ENCODE measurements at regions not wholly inside any gene's neighbourhood (a gene's known extent, or its start where the extent isn't known, plus 50 kb on each side); places are given as distances from the start of the nearest gene placed in this dataset.

GRCh38 chr1:166507347-166507746, 331.9 kb upstream of the POGK start:
- Histone ChIP-seq H3K4me1 (replicated peaks; ENCODE audit: insufficient read depth) (no peaks in the 10 kb centered on the region), H3K27ac (no peak overlapping the region), H3K9me3 (ENCODE audit: insufficient read depth, low read depth) (no peaks in the 10 kb centered on the region), H3K4me3 (no peak overlapping the region), H2AFZ (no peak overlapping the region), H3K4me2 (no peak overlapping the region), H3K9me2 (ENCODE audit: insufficient read depth) (no peaks in the 10 kb centered on the region), H4K20me1 (ENCODE audit: insufficient read depth) (no peaks in the 10 kb centered on the region), H3K36me3 (ENCODE audit: low read depth) (no peaks in the 10 kb centered on the region), H3F3A (ENCODE audit: insufficient read depth, low read depth) (no peaks in the 10 kb centered on the region), H3K27me3 (ENCODE audit: insufficient read depth, low read depth) (no peaks in the 10 kb centered on the region), H3K79me2 (ENCODE audit: low read depth) (no peaks in the 10 kb centered on the region)
- TF ChIP-seq, protein P1, sequence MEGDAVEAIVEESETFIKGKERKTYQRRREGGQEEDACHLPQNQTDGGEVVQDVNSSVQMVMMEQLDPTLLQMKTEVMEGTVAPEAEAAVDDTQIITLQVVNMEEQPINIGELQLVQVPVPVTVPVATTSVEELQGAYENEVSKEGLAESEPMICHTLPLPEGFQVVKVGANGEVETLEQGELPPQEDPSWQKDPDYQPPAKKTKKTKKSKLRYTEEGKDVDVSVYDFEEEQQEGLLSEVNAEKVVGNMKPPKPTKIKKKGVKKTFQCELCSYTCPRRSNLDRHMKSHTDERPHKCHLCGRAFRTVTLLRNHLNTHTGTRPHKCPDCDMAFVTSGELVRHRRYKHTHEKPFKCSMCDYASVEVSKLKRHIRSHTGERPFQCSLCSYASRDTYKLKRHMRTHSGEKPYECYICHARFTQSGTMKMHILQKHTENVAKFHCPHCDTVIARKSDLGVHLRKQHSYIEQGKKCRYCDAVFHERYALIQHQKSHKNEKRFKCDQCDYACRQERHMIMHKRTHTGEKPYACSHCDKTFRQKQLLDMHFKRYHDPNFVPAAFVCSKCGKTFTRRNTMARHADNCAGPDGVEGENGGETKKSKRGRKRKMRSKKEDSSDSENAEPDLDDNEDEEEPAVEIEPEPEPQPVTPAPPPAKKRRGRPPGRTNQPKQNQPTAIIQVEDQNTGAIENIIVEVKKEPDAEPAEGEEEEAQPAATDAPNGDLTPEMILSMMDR (conservative IDR thresholded peaks at IDR 0.05): no peak
- TF ChIP-seq EZH2 (IDR thresholded peaks at IDR 0.05; ENCODE audit: low read depth): no peak
- DNase-seq: no peak
- intact Hi-C loops (cut with micrococcal nuclease; ENCODE audit: unreplicated experiment): no loop called here
- ChIA-PET CTCF (no interaction called here), POLR2A (ENCODE audit: unreplicated experiment) (no interaction called here)
- BruUV-seq (replicated peaks): no TSS peak

DNA sequence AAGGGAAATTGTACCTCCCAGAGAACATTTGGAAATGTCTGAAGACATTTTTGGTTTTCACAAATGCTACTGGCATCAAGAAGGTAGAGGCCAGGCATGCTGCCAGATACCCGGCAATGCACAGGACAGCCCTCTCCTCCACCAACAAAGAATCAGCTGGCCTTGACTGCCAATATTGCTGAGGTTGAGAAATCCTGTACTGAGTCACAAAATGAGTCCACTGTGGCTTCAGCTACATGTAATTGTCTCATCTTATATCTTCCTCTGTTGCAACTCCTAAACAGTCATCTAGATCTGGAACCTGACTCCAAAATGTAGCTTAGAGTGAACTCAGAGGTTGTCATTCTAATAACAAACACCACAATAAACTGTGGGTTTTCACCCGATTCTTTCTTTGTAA, 327.5 kb upstream of the POGK start:
- H4K20me1 ChIP-seq (ENCODE audit: insufficient read depth): no peaks in the 10 kb centered on the region
- BruUV-seq (replicated peaks): no TSS peak
- intact Hi-C loops (cut with micrococcal nuclease; ENCODE audit: unreplicated experiment): no loop called here
- H3K27ac ChIP-seq: no peak overlapping the region
- H3K9me2 ChIP-seq (ENCODE audit: insufficient read depth): no peaks in the 10 kb centered on the region
- ChIA-PET POLR2A (ENCODE audit: unreplicated experiment) (no interaction called here), CTCF (no interaction called here)
- no peak overlapping the region for H2AFZ ChIP-seq
- no peaks in the 10 kb centered on the region for H3K4me1 ChIP-seq (replicated peaks; ENCODE audit: insufficient read depth)
- H3K4me3 ChIP-seq: no peak overlapping the region
- H3K79me2 ChIP-seq (ENCODE audit: low read depth): no peaks in the 10 kb centered on the region
- H3K36me3 ChIP-seq (ENCODE audit: low read depth): no peaks in the 10 kb centered on the region
- H3K4me2 ChIP-seq: no peak overlapping the region
- H3K9me3 ChIP-seq (ENCODE audit: insufficient read depth, low read depth): no peaks in the 10 kb centered on the region
- TF ChIP-seq, protein P1 (conservative IDR thresholded peaks at IDR 0.05): no peak
- no peak for TF ChIP-seq EZH2 (IDR thresholded peaks at IDR 0.05; ENCODE audit: low read depth)
- no peak for DNase-seq
- no peaks in the 10 kb centered on the region for H3K27me3 ChIP-seq (ENCODE audit: insufficient read depth, low read depth)
- no peaks in the 10 kb centered on the region for H3F3A ChIP-seq (ENCODE audit: insufficient read depth, low read depth)

- Histone ChIP-seq H3K27me3 (ENCODE audit: insufficient read depth, low read depth) (no peaks in the 10 kb centered on the region), H3K9me2 (ENCODE audit: insufficient read depth) (no peaks in the 10 kb centered on the region)
- POLR2A ChIA-PET (ENCODE audit: unreplicated experiment): no interaction called here
Observed at GRCh38 chr1:166514067-166514466, 325.2 kb upstream of the POGK start.

More at GRCh38 chr1:166514067-166514466, 325.2 kb upstream of the POGK start:
- intact Hi-C loops (cut with micrococcal nuclease; ENCODE audit: unreplicated experiment): no loop called here
- CTCF ChIA-PET: no interaction called here
- no peak overlapping the region for H3K4me2 ChIP-seq
- no peaks in the 10 kb centered on the region for H3K36me3 ChIP-seq (ENCODE audit: low read depth)
- H3K79me2 ChIP-seq (ENCODE audit: low read depth): no peaks in the 10 kb centered on the region
- no peaks in the 10 kb centered on the region for H3K9me3 ChIP-seq (ENCODE audit: insufficient read depth, low read depth)
- H3K4me1 ChIP-seq (replicated peaks; ENCODE audit: insufficient read depth): no peaks in the 10 kb centered on the region
- no TSS peak for BruUV-seq (replicated peaks)
- TF ChIP-seq EZH2 (IDR thresholded peaks at IDR 0.05; ENCODE audit: low read depth): no peak
- TF ChIP-seq, protein P1 (conservative IDR thresholded peaks at IDR 0.05): no peak
- H2AFZ ChIP-seq: no peak overlapping the region
- H3F3A ChIP-seq (ENCODE audit: insufficient read depth, low read depth): no peaks in the 10 kb centered on the region
- no peak overlapping the region for H3K4me3 ChIP-seq
- H3K27ac ChIP-seq: no peak overlapping the region
- H4K20me1 ChIP-seq (ENCODE audit: insufficient read depth): no peaks in the 10 kb centered on the region
- DNase-seq: no peak
